CD4-positive, alpha-beta T cell (primary cell): ENCODE measurements at regions not wholly inside any gene's neighbourhood (a gene's known extent, or its start where the extent isn't known, plus 50 kb on each side); places are given as distances from the start of the nearest gene placed in this dataset.

Experiments
- ATAC-seq: fragments of 200-7000 bp; cut with Tn5 transposase; one replicate; pipeline ENCODE4 v1.10.0; 2022; ENCODE audit warnings: mild to moderate bottlenecking; ENCODE audit not compliant: poor library complexity
- CTCF ChIA-PET: fragments of 350-600 bp; sonication (Branson Sonifier 250); formaldehyde crosslinking; loops from one replicate; lab custom pipeline; 2021; ENCODE audit warnings: antibody characterized with exemption, inconsistent platforms; lab: Charles Lee
- POLR2A ChIA-PET: fragments of 350-600 bp; sonication (Branson Sonifier 250); formaldehyde crosslinking; loops from one replicate; lab custom pipeline; 2021; ENCODE audit warnings: antibody characterized with exemption, inconsistent platforms; lab: Charles Lee
- DNase-seq, 14 experiments: peaks; one replicate each; pipeline ENCODE4 v3.0.0-alpha.2; 2013 to 2020; ENCODE audit warnings: mixed read lengths in 2 of 14
- H3K27ac ChIP-seq, 2 donors: one replicate each; pipeline versions ENCODE4 v1.5.1 to v1.7.0; 2013; ENCODE audit warnings: low read length in 2 of 2, low read depth in 1 of 2, mild to moderate bottlenecking in 1 of 2
- H3K27me3 ChIP-seq, 2 experiments: 1 replicate in 1 of 2; 2 replicates in 1 of 2; pipeline versions ENCODE4 v1.6.1 to v1.7.0; 2013; ENCODE audit warnings: low read length in 2 of 2, control low read depth in 1 of 2, mild to moderate bottlenecking in 1 of 2, moderate library complexity in 1 of 2; ENCODE audit not compliant: insufficient read depth in 2 of 2, control insufficient read depth in 1 of 2
- H3K36me3 ChIP-seq: one replicate; pipeline ENCODE4 v1.6.1; 2013; ENCODE audit warnings: low read length, control low read depth; ENCODE audit not compliant: insufficient read depth
- H3K4me1 ChIP-seq: one replicate; pipeline ENCODE4 v1.6.1; 2013; ENCODE audit warnings: low read length, control low read depth; ENCODE audit not compliant: insufficient read depth
- H3K4me3 ChIP-seq: one replicate; pipeline ENCODE4 v1.5.1; 2013; ENCODE audit warnings: mild to moderate bottlenecking, low read length, moderate library complexity
- H3K9me3 ChIP-seq, 2 experiments: 1 replicate in 1 of 2; 2 replicates in 1 of 2; pipeline versions ENCODE4 v1.6.1 to v1.7.0; 2013; ENCODE audit warnings: low read length in 2 of 2, mild to moderate bottlenecking in 2 of 2, control low read depth in 1 of 2, moderate library complexity in 1 of 2; ENCODE audit not compliant: control insufficient read depth in 1 of 2, insufficient read depth in 1 of 2
- H3K27ac Mint-ChIP-seq: one replicate; pipeline ENCODE4 v1.8.0; 2020; ENCODE audit warnings: mixed read lengths
- H3K27me3 Mint-ChIP-seq: one replicate; pipeline ENCODE4 v1.8.0; 2021; ENCODE audit warnings: mixed read lengths
- H3K36me3 Mint-ChIP-seq: one replicate; pipeline ENCODE4 v1.8.0; 2021; ENCODE audit warnings: low read depth, mixed read lengths
- H3K4me1 Mint-ChIP-seq: one replicate; pipeline ENCODE4 v1.8.0; 2021; ENCODE audit warnings: low read depth, mixed read lengths
- H3K4me3 Mint-ChIP-seq: one replicate; pipeline ENCODE4 v1.8.0; 2020; ENCODE audit warnings: mild to moderate bottlenecking, mixed read lengths
- H3K9me3 Mint-ChIP-seq: one replicate; pipeline ENCODE4 v1.8.0; 2020; ENCODE audit warnings: mixed read lengths
- CTCF ChIP-seq: fragments of 200-600 bp; IDR thresholded peaks from one replicate; pipeline ENCODE4 v1.8.0; 2022; ENCODE audit warnings: antibody characterized with exemption, mild to moderate bottlenecking
- intact Hi-C, 2 experiments: fragments of 100-400 bp; cut with DNase I in 1 of 2; cut with micrococcal nuclease in 1 of 2; formaldehyde crosslinking; loops; one replicate each; pipeline versions ENCODE4 v1.15.1 to v1.9.0; 2023 to 2025; cut with DNase I, micrococcal nuclease

- ChIA-PET POLR2A (no interaction called here), CTCF (no interaction called here)
- Histone ChIP-seq H3K9me3 (peaks cover 0 to 7% of the 10 kb centered on the region in 2 experiments), H3K27ac (no peak overlapping the region), H3K27me3 (no peaks in the 10 kb centered on the region), H3K36me3 (no peaks in the 10 kb centered on the region), H3K4me3 (no peak overlapping the region), H3K4me1 (no peaks in the 10 kb centered on the region)
- Mint-ChIP-seq H3K9me3 (no peaks in the 10 kb centered on the region), H3K27ac (no peak overlapping the region), H3K27me3 (peaks cover 18% of the 10 kb centered on the region), H3K4me3 (no peak overlapping the region), H3K36me3 (no peaks in the 10 kb centered on the region), H3K4me1 (no peaks in the 10 kb centered on the region)
- intact Hi-C loops, result no loop called here
- ATAC-seq, result no peak
- DNase-seq, result no peak
- no peak for TF ChIP-seq CTCF
Observed at GRCh38 chr15:88324741-88325065, 68.2 kb upstream of the NTRK3 start.

- Histone ChIP-seq H3K36me3 (no peaks in the 10 kb centered on the region), H3K4me1 (no peaks in the 10 kb centered on the region), H3K4me3 (no peak overlapping the region), H3K9me3 (peaks cover 0 to 7% of the 10 kb centered on the region in 2 experiments), H3K27me3 (no peaks in the 10 kb centered on the region), H3K27ac (no peak overlapping the region)
- intact Hi-C loops, result no loop called here
- H3K9me3 Mint-ChIP-seq, result no peaks in the 10 kb centered on the region
- H3K4me1 Mint-ChIP-seq, result no peaks in the 10 kb centered on the region
- no peak overlapping the region for H3K4me3 Mint-ChIP-seq
- ChIA-PET POLR2A (no interaction called here), CTCF (no interaction called here)
- ATAC-seq, result no peak
- DNase-seq, result no peak
- no peak for TF ChIP-seq CTCF
- no peak overlapping the region for H3K27ac Mint-ChIP-seq
- no peaks in the 10 kb centered on the region for H3K36me3 Mint-ChIP-seq
- peaks cover 18% of the 10 kb centered on the region for H3K27me3 Mint-ChIP-seq
Observed at GRCh38 chr15:88323976-88324740, 67.6 kb upstream of the NTRK3 start.

GRCh38 chr15:88323468-88323867 lies 66.9 kb upstream of the NTRK3 start:
- Mint-ChIP-seq H3K36me3 (no peaks in the 10 kb centered on the region), H3K27ac (no peak overlapping the region), H3K27me3 (peaks cover 18% of the 10 kb centered on the region), H3K4me3 (no peak overlapping the region), H3K4me1 (no peaks in the 10 kb centered on the region), H3K9me3 (no peaks in the 10 kb centered on the region)
- Histone ChIP-seq H3K4me1 (no peaks in the 10 kb centered on the region), H3K27ac (no peak overlapping the region), H3K4me3 (no peak overlapping the region), H3K27me3 (no peaks in the 10 kb centered on the region), H3K36me3 (no peaks in the 10 kb centered on the region), H3K9me3 (peaks cover 0 to 7% of the 10 kb centered on the region in 2 experiments)
- no peak for TF ChIP-seq CTCF
- no peak for ATAC-seq
- no peak for DNase-seq
- intact Hi-C loops, result no loop called here
- ChIA-PET POLR2A (no interaction called here), CTCF (no interaction called here)
